ENCODE measurements at regions not wholly inside any gene's neighbourhood (a gene's known extent, or its start where the extent isn't known, plus 50 kb on each side); places are given as distances from the start of the nearest gene placed in this dataset.
"Not testable (repeated sequence)": the region's sequence is repeated elsewhere in the genome, so short reads cannot be mapped to it uniquely, and the experiment has no call there.

DNA sequence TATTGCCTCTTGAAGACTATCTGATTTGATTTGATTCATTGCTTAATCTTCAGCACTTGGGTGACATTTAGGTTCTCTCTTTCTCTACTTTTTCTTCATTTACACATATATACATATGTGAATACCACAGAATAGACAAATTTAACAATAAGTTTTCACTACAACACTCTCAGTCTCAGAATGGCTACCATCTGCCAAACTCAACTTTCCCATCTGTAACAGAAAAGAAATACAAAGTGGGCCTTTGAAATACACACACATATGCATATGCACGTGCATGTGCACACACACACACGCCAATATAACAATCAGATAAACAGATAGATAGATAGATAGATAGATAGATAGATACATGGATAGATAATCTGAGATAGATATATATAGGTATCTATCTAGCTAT lies 762.8 kb upstream of the NUDT12 start:
- Histone ChIP-seq H3K4me1 (no peaks in the 10 kb centered on the region), H3K4me3 (no peak overlapping the region), H3K36me3 (no peaks in the 10 kb centered on the region), H3K27ac (no peak overlapping the region), H3K9me3 (no peaks in the 10 kb centered on the region), H3K27me3 (no peaks in the 10 kb centered on the region)
- ATAC-seq: no peak
- intact Hi-C loops (cut with DNase I): no loop called here
- WGBS (ENCODE audit: insufficient coverage, low coverage, low lambda C conversion rate, missing lambda C conversion rate): 51% methylated on average over 2 of the region's 2 CpGs
- DNase-seq: no peak
- TF ChIP-seq CTCF (IDR thresholded peaks at IDR 0.05) (no peak), POLR2A (IDR thresholded peaks at IDR 0.05) (no peak)

DNA sequence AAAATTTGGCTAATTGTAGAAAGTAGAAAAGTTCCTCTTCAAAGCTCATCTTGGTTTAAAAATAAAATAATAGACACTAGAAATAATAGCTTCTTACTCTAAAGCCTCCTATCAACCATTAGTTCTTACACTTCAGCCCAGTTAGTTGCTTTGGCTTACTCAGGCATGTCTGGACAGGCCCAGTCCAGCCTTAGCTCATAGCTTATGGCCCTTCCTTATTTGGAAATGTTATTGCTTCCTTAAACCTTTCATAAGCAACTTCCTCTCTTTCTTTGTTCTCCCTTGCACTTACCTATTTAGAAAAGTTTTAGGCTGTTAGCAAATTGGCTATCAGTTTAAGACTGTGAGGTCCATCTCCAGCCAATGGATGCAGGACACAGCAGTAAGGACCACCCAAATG lies 754.1 kb upstream of the NUDT12 start:
- H3K9me3 ChIP-seq; H3K4me3 ChIP-seq; H3K27me3 ChIP-seq; H3K4me1 ChIP-seq; DNase-seq; intact Hi-C loops (cut with DNase I); ATAC-seq; H3K27ac ChIP-seq; H3K36me3 ChIP-seq: not testable (repeated sequence)

DNA sequence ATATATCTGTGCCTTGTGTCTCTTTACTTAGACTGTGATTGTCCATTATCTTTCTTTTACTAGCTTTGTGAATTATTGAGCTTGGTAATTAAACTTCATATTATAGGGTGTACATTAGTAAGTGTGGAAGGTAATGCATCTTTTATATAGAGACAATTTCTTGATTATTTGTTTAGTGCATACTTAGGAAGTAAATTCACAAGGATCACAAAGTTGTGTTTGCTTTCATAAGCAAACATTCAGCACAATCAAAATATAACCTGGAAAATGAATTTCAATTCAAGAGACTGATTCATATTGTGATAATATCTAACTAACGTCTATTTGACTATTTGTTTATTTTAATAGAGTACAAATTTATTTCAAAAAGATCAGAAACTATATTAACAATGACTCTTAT lies 749.9 kb upstream of the NUDT12 start:
- no peaks in the 10 kb centered on the region for H3K36me3 ChIP-seq
- no peak for TF ChIP-seq POLR2A (IDR thresholded peaks at IDR 0.05)
- no peak for TF ChIP-seq CTCF (IDR thresholded peaks at IDR 0.05)
- H3K4me1 ChIP-seq: no peaks in the 10 kb centered on the region
- 14% methylated on average over 1 of the region's 1 CpG for WGBS (ENCODE audit: insufficient coverage, low coverage, low lambda C conversion rate, missing lambda C conversion rate)
- H3K4me3 ChIP-seq: no peak overlapping the region
- no peak for ATAC-seq
- H3K27ac ChIP-seq: no peak overlapping the region
- H3K9me3 ChIP-seq: no peaks in the 10 kb centered on the region
- intact Hi-C loops (cut with DNase I): no loop called here
- no peaks in the 10 kb centered on the region for H3K27me3 ChIP-seq
- DNase-seq: no peak

DNA sequence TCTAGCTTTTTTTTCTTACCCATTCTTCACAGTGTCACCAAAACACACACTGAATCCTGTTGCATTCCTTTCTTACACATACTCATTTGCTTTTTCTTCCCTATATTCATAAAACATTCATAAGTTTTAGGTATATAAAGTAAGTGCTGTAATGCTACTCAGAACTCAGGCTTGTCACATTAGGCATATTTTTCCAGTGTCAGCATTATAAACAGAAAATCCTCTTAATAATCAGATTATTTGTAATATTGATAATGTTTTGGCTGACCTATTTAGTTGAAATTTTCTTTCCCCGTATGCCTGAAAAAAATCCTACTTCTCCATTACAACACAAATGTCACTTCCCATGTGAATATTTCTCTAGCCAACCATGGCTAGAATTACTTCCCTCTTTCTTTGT lies 743.0 kb upstream of the NUDT12 start:
- H3K27me3 ChIP-seq: no peaks in the 10 kb centered on the region
- H3K36me3 ChIP-seq: no peaks in the 10 kb centered on the region
- H3K27ac ChIP-seq: no peak overlapping the region
- WGBS (ENCODE audit: insufficient coverage, low coverage, low lambda C conversion rate, missing lambda C conversion rate): 38% methylated on average over 1 of the region's 1 CpG
- intact Hi-C loops (cut with DNase I): no loop called here
- TF ChIP-seq CTCF (IDR thresholded peaks at IDR 0.05) (no peak), POLR2A (IDR thresholded peaks at IDR 0.05) (no peak)
- no peak for DNase-seq
- H3K9me3 ChIP-seq: no peaks in the 10 kb centered on the region
- ATAC-seq: no peak
- H3K4me1 ChIP-seq: no peaks in the 10 kb centered on the region
- no peak overlapping the region for H3K4me3 ChIP-seq

DNA sequence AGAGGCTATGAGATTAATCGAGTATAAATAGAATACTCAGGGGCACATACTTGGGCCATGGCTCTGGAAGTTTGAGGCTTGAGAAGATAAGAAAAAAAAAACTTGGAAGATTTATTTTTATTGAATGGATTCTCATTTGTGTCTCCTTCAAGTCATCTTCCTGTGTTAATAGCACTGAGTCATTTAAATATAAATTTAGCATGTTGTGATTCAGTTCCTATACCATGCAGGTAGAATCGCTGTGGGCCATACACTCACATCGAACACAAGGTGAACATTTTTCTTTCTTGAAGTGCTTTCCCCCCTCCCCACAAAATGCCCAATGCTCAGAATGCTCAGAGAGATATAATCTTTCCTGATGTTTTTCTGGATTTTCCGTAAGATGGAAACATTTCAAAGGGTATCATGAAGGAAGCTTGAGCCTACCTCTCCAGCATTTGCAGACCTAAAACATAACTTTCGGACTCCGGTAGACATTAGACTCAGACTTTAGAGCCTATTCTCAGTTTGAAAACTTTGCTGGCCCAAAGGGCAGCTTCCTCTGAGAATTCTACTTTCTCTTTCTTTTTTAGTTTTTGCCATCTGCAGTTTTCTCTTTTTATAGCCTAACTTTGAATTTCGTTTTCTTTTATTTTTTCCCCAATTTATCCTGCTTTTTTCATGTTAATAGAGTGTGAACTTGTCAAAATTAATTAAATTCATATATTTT lies 737.6 kb upstream of the NUDT12 start:
- ATAC-seq: no peak

More for the DNA sequence above, 737.6 kb upstream of the NUDT12 start:
- no peak for DNase-seq
- H3K9me3 ChIP-seq: no peaks in the 10 kb centered on the region
- H3K4me1 ChIP-seq: no peaks in the 10 kb centered on the region
- H3K36me3 ChIP-seq: no peaks in the 10 kb centered on the region
- TF ChIP-seq CTCF (IDR thresholded peaks at IDR 0.05): no peak
- no peak for TF ChIP-seq POLR2A (IDR thresholded peaks at IDR 0.05)
- intact Hi-C loops (cut with DNase I): no loop called here
- 61% methylated on average over 7 of the region's 7 CpGs for WGBS (ENCODE audit: insufficient coverage, low coverage, low lambda C conversion rate, missing lambda C conversion rate)
- H3K27me3 ChIP-seq: no peaks in the 10 kb centered on the region
- H3K4me3 ChIP-seq: no peak overlapping the region
- H3K27ac ChIP-seq: no peak overlapping the region

All from right lobe of liver (tissue), 6 donors.